GM21717 (cell line): ENCODE measurements at regions not wholly inside any gene's neighbourhood (a gene's known extent, or its start where the extent isn't known, plus 50 kb on each side); places are given as distances from the start of the nearest gene placed in this dataset.
"Not testable (repeated sequence)": the region's sequence is repeated elsewhere in the genome, so short reads cannot be mapped to it uniquely, and the experiment has no call there.

Experiments
- ATAC-seq: cut with Tn5 transposase; IDR thresholded peaks from one replicate; pipeline ENCODE4 v1.9.1; 2021; ENCODE audit warnings: mild to moderate bottlenecking, moderate library complexity; ENCODE audit not compliant: unreplicated experiment

GRCh38 chr2:66110608-66111007 is 324.3 kb upstream of the MEIS1 start:
- no peak for ATAC-seq

- ATAC-seq = no peak
Observed at GRCh38 chr2:66110086-66110485, 324.8 kb upstream of the MEIS1 start.

DNA sequence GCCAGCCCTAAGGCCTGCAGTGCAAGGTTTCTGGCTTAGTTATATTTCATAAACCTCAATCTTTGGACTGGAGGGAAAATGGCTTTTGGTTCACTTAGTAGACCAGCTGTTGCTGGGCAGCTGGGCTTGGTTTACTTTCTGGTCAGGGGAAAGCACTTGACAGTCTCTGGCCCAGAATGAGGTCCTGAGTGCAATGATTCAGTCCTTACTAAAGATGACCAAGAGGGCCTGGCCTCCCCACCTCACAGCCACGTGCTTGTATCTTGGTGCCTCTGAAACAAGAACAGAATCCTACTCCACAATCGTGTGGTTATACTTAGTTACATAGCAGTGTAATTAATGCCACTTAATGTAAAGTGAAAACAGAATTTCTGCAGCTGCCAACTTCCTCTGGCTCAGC is 325.5 kb upstream of the MEIS1 start:
- no peak for ATAC-seq

DNA sequence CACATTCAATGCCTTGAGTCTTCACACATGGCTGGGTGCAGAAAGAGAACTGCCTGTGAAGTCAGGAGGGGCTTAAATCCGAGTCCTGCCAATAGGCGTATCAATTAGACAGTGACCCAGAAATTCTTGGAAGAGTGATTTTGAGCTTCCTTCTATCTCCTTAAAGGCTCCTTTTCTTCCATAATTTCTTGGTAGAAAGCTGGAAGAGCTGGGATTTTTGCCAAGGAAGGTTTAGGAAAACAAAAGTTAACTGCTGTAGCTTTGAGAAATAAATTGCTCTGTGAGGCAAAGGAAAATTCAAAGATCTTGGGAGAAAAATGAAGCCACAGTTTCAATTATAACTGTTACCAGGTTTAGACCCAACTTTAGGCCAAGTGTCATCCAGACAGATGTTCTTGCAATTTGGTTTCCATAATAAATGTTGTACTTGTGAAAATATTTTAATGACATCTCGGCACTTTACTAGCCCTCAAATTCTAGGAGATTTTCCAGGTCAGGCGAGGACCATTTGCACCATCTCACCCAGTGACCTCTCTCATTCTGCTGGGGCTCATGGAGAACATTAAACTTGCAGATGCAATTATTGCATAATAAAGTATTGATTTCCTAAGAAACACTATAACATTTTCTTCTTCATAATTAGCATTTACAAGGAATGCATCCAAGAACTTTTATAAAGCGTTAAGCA is 329.7 kb upstream of the MEIS1 start:
- ATAC-seq = no peak

DNA sequence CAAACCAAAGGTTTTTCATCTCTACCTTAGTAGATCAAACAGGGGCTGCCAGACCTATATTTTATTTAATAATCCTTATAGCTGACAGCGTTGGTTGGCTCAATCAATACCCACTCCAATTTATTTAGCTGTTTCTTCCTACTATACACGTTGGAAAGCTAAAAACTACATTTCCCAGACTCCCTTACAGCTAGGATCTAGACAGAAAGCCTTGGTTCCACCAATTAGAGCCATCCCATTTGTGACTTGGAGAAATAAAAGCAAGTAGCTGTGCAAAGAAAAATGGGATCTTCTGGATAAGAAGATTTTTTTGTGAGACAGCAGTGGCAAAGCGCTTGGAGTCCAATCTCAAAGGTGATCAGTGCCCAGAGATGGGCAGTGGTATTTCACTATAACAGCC is 331.3 kb upstream of the MEIS1 start:
- ATAC-seq = no peak

GRCh38 chr2:66101206-66101605 is 333.7 kb upstream of the MEIS1 start:
- ATAC-seq = no peak

GRCh38 chr2:66095820-66096345 is 339.0 kb upstream of the MEIS1 start:
- ATAC-seq = no peak

GRCh38 chr2:66094689-66095088 is 340.2 kb upstream of the MEIS1 start:
- ATAC-seq = not testable (repeated sequence)

GRCh38 chr2:66093371-66093770 is 341.6 kb upstream of the MEIS1 start:
- ATAC-seq = no peak

DNA sequence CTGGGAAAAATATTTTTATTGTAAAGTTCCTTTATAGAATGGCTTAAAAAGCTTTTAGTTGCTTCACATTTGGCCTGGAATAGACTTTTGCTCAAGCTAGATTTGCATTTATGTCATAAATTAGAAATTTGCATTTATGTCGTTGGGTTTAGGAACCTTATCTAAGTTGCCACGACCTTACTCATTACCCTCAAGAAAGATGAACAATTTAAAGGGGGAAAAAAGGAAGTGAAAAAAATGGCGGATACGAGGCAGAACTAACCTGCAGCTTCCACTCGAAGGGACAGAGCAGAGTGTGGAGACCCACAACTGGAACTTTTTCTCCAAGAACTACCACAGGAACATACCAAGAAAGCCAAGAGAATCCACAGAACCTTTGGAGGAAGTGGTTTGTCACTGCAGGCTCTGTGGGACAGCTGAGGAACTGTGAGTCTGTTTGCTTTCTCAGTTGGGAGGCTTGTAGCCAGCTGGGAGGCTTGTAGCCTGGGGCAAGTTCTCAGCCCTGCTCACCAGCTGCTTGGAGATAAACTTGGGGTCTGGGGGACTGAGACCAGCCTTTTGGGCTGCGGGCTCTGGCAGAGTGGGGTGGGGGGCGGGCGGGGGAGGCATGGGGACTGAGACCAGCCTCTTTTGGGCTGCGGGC is 349.9 kb upstream of the MEIS1 start:
- no peak for ATAC-seq

DNA sequence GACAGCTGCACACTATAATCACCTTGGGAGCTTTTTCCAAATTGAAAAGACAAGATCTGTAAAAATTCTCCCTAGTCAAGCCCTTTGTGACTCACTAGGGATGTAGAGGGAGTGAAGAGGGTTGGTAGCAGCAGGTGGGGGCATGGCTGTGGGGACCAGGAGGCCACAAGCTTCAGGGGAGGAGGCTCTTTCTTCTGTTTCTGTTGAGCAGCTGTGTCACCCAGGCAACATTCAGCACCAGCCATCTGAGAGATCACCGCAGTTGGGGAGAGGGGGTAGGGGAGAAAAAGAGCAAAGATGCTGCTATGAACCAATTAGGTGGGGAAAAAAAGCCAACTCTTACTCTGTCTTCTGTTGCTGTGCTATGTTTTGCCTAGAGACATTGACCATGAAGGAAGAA is 352.3 kb upstream of the MEIS1 start:
- ATAC-seq = no peak

DNA sequence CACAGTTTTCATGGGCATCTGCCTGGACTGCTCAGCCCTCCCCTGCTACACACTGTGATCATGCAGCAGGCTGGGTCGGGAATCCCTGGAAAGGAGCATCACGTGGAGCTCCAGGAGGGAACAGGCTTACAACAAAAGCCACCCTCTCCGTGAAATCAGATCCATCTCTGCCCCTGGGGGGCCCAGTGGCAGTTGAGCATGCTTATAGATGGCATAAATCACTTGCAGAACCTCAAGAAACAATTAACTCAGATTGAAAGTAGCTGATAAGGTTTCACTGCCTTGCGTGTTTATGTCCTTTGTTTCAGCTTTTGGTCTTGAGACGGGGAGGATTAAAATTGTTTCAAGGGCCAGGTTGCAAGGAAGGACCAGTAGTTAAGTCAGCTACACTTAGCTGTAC is 354.8 kb upstream of the MEIS1 start:
- no peak for ATAC-seq

GRCh38 chr2:66073172-66073571 is 361.8 kb upstream of the MEIS1 start:
- no peak for ATAC-seq

DNA sequence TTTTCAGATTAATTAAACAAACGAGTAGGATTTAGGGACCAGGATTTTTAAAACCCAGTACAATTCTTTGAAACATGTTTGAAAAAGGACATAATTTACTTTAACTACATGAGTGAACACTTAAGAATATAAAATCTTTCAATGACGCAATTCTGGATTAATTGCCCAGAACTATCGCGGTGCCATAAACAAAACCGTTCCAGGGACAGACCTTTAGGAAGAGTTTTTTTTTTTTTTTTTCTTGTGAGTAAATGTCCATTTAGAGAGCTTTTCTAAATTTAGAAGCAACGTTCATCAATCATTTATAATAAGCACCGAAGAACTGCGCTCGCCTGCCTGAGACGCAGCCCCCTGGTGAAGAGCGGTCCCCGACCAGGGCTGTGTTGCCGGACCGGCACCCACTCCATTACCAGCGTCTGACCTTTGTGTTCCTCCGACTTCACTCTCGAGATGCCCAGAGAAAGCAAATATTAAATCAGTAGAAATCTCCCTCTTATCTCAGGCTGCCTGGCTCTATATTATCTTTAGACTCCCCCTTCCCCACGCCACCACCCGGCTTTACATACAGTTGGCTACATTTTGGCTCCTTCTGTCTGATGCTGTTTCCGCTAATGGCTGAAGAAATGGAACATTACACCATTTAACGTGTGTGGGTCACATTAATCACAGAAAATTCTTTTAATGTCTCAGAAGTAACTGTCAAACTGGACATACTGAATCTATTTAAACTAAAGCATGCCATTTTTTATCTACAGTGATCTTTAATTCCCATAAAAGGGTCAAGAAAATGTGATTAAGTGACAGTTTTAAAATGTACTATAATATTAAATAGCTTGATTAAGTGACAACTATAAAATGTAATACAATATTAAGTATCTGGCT is 364.0 kb upstream of the MEIS1 start:
- ATAC-seq = no peak

DNA sequence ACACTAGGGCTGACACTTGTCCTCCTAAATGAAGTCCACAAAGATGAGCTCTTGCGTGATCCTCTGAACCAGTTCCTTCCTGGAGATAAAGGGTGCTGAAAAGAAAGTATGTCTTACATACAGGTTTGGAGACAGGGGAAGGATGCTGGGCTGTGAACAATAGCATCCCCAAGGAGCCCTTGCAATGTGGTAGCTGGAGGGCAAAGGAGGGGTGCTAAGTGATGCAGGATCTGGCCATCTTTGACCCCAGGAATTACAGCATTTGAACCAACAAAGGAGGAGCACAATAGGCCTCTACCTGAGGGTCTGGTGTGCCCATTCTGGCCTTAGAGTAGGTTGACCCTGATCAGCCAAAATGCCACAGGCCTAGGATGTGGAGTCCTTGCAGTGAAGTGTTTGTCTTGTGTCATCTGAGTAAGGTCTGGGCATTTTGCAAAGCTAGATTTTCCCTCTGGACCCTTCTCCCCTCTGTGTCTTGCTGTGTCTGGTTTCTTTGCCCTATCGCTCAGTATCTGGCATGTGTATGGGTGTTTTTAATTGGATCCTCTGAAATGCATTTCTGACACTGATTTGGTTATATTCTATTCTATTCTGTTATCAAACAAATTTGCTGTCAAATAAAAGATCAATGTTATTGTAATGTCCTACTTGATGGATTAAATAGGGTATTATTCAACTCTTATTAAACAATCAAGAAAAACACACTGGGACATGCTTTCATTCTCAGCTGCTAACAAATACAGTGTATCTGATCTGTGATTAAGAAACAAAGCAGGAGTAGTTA is 364.8 kb upstream of the MEIS1 start:
- ATAC-seq = no peak

- ATAC-seq = no peak
Observed at GRCh38 chr2:66066032-66066431, 368.9 kb upstream of the MEIS1 start.

DNA sequence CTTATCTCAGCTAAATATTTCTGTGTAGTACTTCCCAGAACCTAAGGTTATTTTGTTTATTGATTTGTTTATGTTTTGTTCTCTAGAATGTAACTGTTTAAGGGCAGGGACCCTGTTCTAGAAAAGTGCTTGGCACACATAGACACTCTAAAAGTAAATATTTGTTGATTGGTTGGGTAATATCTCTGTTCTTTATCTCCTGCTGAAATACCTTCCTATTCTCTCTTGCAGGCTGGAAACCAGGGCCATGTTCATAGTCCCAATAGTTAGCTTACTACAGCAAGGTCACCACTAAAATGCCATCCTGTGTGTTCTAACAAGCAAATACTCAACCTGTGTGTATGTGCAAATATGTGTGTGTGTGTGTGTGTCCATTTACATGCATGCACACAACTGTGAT is 375.6 kb upstream of the MEIS1 start:
- no peak for ATAC-seq

DNA sequence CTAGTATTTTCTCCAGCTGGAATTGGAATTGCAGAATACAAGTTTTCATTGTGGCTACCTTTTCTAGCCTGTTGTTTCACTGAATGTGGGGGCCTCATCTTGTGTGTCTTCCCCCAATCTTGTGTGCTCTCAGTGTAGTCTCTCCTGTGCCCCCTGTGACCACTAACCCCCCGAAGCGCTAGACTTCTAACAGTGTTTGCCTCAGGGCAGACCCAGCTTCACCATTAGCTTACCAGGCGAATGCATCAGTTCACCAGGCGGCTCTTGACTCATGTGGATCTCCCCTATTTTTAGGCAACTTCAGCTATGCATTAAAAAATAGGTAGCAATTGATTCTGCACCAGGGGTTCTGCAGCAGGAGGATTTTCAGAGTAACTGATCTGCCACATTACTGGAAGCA is 376.2 kb upstream of the MEIS1 start:
- ATAC-seq = no peak

- no peak for ATAC-seq
Observed at GRCh38 chr2:66057844-66058243, 377.1 kb upstream of the MEIS1 start.

GRCh38 chr2:66050392-66050791 is 384.5 kb upstream of the MEIS1 start:
- no peak for ATAC-seq

- no peak for ATAC-seq
Observed at GRCh38 chr2:66048667-66049066, 386.3 kb upstream of the MEIS1 start.
